ENCODE measurements at regions not wholly inside any gene's neighbourhood (a gene's known extent, or its start where the extent isn't known, plus 50 kb on each side); places are given as distances from the start of the nearest gene placed in this dataset.

DNA sequence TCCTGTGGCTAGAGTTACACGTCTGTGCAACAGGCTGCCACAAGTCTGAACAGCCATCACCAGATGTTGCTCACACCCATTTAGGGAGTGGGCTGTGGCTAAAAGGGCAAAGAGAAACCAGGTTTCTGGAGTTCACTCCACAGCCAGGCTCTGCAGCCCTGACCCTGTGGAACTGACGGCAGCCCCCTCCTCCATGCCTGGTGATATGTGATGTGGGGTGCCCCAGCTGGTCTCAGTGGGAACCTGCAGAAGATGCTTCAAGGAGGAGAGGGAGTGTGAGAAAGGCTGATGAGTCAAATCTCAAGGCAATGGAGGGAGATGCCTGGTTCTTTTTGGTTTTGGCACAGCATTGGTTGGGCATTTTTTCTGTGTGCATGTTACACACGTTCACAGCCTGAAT is 130.6 kb downstream of the TPRA1 start:
- TF ChIP-seq ZNF302 (CRISPR knock-in tag; IDR thresholded peaks at IDR 0.05) (no peak), CEBPB (IDR thresholded peaks at IDR 0.05) (no peak), SMC3 (IDR thresholded peaks at IDR 0.05) (no peak), PHF8 (IDR thresholded peaks at IDR 0.05; ENCODE audit: borderline replicate concordance, low read depth) (no peak), EP300 (IDR thresholded peaks at IDR 0.05) (no peak), TP53 (CRISPR knock-in tag; IDR thresholded peaks at IDR 0.05) (no peak), RAD21 (conservative IDR thresholded peaks at IDR 0.05 in 1 of 2, IDR thresholded peaks at IDR 0.05 in 1 of 2) (no peak), SREBF2 (IDR thresholded peaks at IDR 0.05) (no peak), MAFK (IDR thresholded peaks at IDR 0.05; ENCODE audit: partially characterized antibody) (no peak), FOSL2 (IDR thresholded peaks at IDR 0.05) (no peak), FOSL2 (CRISPR knock-in tag; IDR thresholded peaks at IDR 0.05) (no peak), BHLHE40 (IDR thresholded peaks at IDR 0.05; ENCODE audit: low read depth, low read length) (no peak)
- TF ChIP-seq, protein P1, sequence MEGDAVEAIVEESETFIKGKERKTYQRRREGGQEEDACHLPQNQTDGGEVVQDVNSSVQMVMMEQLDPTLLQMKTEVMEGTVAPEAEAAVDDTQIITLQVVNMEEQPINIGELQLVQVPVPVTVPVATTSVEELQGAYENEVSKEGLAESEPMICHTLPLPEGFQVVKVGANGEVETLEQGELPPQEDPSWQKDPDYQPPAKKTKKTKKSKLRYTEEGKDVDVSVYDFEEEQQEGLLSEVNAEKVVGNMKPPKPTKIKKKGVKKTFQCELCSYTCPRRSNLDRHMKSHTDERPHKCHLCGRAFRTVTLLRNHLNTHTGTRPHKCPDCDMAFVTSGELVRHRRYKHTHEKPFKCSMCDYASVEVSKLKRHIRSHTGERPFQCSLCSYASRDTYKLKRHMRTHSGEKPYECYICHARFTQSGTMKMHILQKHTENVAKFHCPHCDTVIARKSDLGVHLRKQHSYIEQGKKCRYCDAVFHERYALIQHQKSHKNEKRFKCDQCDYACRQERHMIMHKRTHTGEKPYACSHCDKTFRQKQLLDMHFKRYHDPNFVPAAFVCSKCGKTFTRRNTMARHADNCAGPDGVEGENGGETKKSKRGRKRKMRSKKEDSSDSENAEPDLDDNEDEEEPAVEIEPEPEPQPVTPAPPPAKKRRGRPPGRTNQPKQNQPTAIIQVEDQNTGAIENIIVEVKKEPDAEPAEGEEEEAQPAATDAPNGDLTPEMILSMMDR (IDR thresholded peaks at IDR 0.05), result no peak
